Activated T-cell treated with anti-CD3 and anti-CD28 coated beads, Interleukin-2, amount 50 U/mL, for 48 hours (primary cell): ENCODE measurements at regions not wholly inside any gene's neighbourhood (a gene's known extent, or its start where the extent isn't known, plus 50 kb on each side); places are given as distances from the start of the nearest gene placed in this dataset.

ENCODE experiments used
- DNase-seq, 2 experiments: peaks; one replicate each; pipeline ENCODE4 v3.0.0-alpha.2; 2020

DNA sequence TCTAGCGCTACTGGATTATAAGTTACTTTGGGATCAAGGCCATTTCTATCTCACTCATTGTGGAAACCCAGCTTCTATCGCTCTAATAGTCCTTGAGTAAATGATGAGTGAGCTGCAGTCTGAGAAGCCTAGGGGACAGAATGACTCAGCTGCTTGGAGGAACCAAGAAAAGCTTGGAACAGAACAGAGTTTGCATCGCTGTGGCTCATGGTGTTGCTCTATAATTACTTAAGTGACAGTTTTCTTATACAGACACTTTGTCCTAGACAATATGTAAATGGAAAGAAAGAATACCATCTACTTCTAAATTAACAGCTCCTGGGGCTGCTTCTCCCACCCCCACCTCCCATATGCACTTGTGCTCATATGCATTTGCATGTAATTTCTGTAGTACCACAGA is 156.9 kb downstream of the SLIT2 start:
- no peak for DNase-seq

DNA sequence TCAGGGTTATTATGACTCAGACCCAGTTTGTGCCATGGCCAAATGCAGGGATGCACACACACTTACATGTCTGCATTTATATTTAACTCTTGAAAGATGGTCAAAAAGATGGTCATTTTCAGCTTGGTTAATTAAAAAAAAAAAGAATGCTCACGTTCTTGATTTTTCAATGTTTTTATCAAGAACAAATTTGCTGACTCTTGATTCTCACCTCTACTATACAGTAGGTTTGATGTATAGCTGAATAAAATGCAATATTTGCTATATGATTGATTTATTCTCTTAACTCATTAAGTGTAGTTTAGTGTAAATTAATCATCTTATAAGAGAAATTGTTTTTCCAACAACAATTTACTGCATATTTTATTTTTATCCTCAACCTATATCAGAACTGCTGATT is 160.4 kb downstream of the SLIT2 start:
- DNase-seq = no peak

- no peak for DNase-seq
Observed at GRCh38 chr4:20416800-20417199, 165.1 kb downstream of the SLIT2 start.

GRCh38 chr4:20418861-20419451 is 167.3 kb downstream of the SLIT2 start:
- DNase-seq = no peak

DNA sequence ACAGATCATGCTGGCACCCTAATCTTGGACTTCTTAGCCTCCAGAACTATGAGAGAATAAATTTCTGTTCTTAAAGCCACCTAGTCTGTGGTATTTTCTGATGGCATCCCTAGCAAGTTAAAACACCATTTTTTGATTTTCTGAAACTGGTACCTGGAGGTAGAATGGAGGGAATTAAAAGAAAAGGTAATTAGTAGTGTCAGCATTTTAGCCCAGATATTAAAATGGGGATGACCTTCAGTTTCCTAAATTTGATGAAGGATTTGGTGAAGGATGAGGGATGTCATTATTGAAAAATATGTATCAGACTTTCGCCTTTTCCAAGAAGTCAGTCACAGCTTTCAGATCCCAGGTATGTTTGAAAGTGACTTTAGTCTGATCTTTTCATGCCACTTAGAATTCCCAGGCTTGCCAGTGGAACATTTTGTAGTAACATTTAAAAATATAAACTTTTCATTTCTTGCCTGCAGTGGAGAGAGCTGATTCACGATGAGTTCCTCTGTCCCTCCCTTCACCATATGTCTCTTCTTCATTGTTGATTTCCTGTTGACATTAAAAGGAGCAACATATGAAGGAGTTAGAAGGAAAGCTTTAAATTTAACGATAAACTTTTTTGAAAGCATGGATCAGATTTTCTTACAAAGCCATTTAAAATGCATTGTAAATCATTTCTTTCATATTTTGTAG is 169.4 kb downstream of the SLIT2 start:
- no peak for DNase-seq

DNA sequence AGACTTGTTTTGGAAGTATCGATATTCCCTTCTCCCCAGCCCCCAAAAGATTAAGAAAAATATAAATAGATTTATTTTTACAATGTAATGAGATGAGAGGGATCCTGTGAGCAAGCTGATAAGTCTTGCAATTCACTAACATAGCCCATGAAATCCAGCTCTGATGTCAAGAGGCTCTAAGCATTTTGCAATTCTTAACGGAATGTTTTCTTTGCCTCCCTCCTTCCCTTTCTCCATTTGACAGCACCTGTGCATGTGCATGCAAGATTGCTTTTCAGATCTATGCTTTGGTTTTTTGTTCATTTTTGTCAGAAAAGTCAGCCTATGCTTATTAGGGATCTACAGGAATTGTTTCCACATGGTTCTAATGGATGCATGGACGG is 169.9 kb downstream of the SLIT2 start:
- no peak for DNase-seq

GRCh38 chr4:20422398-20422797 is 170.7 kb downstream of the SLIT2 start:
- DNase-seq = peak; percentile 31 to 34

GRCh38 chr4:20423420-20423819 is 171.7 kb downstream of the SLIT2 start:
- no peak for DNase-seq

GRCh38 chr4:20426028-20426427 is 174.3 kb downstream of the SLIT2 start:
- no peak for DNase-seq

DNA sequence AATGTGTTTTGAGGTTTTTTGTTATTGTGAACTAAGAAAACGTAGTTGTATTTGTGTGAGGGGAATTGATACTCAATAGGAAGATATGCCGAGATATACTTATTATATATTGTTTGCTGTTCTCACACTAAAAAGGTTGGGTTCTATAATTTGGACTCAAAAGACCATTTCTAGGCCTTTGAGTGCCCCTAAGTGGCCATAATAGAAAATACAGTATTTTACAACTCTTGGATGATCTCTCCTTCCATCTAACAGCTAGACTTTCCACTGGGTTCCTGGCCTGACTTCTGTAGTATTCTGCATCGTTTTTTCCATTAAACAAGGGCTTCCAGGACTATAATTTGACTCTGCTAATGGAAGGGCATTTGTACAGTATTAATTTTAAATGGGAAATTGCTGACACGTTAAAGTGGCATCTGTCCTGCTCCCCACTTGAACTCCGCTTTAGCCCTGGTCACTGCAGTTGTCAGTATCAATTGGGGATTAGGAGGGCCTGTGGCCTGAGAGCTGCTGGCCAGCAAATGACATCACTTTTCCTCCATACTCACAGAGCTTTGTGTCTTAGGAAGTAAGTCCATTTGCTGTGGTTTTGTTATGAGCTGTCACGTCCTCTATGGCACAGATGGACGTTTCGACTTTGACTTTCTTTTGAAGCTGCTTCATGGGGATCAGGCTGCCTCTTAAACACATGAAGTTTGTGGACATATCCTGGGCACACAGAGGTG is 176.9 kb downstream of the SLIT2 start:
- no peak for DNase-seq

GRCh38 chr4:20430259-20430941 is 178.7 kb downstream of the SLIT2 start:
- no peak for DNase-seq

DNA sequence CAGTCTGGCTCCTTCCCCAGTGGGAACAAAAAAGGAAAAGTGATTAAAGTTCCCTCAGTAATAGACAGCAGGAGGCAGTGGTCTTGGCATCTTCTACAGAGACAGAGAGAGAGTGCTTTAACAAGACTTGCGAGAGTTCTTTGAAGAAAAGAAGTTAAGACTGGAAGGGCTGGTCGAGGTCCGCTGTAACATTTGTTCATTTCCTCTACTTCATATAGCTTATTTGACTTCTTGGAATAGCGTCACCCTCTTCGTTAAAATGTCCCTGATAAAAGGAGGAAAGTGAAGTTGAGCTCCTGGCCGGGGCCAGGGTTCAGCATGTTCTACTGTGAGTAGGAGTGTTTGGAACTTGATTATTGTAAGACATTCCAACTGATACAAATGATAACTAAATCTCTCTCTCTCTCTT is 179.8 kb downstream of the SLIT2 start:
- no peak for DNase-seq

GRCh38 chr4:20432088-20432487 is 180.4 kb downstream of the SLIT2 start:
- no peak for DNase-seq

GRCh38 chr4:20433097-20433705 is 181.5 kb downstream of the SLIT2 start:
- DNase-seq = no peak

GRCh38 chr4:20440170-20440569 is 188.5 kb downstream of the SLIT2 start:
- DNase-seq = no peak

DNA sequence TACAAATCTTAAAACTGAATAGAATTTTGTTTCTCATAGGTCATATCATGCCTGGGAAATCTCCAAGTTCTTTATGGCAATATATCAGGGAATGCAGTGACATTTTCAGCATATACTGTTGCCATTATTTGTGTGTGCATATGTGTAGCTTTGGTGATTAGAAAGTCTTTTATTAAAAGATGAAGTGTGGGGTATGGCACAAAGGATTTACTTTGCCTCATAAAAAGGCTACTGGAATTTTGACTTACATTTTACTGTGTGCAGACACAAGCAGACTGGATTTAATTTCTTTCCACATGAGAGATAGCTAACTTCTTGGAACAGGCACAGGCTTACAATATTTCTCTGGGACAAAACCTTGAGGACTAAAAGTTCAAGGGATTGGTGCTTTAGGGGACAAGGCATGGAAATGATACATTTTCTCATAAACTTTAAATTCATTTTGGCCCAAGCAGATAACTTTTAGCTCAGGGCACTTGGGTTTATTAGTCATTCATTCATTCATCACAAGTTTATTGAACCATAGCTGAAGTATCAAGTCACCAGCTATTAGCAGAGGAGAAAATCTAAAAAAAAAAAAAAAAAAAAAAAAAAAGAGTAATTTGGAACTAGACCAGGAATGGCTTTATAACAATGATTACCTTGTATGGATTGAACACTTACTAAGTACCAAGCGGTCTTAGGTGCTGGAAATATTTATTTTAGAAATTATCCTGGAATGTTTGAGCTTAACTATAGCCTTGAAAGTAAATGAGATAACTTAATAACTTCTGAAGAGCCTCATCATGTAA is 191.5 kb downstream of the SLIT2 start:
- no peak for DNase-seq

GRCh38 chr4:20444599-20445337 is 193.1 kb downstream of the SLIT2 start:
- no peak for DNase-seq

GRCh38 chr4:20445933-20446723 is 194.4 kb downstream of the SLIT2 start:
- DNase-seq = no peak

DNA sequence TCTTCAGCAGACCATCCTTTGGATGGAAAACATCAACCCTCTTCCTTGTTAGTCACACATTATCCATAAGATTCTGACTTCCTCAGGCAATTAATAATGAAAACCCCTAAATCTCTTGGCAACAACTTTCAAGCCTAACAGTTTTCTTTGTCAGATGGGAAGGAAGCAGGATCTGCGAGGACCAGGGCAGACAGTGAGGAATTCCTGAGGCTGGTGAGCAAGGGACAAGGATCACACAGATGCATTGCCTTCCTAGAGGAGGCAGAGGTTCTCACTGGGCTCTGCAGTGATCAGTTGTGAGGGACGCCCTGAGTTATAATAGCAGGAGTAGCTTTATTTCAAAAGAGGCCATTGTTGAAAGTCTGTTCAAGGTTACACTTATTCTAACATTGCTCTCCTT is 195.4 kb downstream of the SLIT2 start:
- no peak for DNase-seq

DNA sequence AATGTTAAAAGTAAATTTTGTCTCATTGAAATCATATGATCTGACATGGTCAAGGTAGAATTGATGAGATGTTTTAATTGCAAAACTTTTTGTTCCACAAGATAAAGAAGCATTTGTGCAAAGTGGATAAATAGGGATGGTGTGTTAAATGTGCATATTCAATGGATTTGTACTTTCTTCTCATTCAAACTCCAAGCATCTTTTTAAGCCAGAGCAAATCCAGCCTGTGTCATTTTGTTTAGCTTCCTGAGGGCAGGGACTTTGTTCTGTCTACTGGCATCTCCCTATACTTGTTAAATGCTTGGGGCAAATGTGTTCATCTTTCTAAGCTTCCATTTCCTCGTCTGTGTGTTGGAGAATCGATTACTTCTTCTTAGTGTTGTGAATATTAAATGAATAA is 200.3 kb downstream of the SLIT2 start:
- no peak for DNase-seq

DNA sequence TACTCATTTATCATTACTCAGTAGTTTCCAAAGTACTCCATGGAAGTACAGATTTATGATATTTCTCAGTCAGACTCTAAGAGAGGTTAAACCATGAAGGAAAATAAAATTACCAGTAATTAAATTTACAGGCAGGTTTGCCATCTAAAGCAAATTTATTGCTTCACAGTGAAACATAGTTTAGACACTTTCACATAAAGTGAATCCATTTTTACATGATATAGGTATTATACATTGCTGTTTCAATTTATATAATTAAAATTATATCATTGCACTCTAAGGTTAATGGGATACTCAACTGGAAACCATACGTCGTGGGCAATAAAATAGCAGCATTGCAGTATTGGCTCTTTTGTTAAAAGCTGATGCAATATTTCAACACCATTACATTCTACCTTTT is 202.8 kb downstream of the SLIT2 start:
- DNase-seq = no peak
